Pancreas (tissue), 10 donors: ENCODE measurements at regions not wholly inside any gene's neighbourhood (a gene's known extent, or its start where the extent isn't known, plus 50 kb on each side); places are given as distances from the start of the nearest gene placed in this dataset.

Experiments used
- ATAC-seq, 4 donors: fragments of 200-7000 bp; cut with Tn5 transposase; one replicate each; pipeline versions ENCODE4 v1.8.0 to v1.9.1; 2020; ENCODE audit warnings: mild to moderate bottlenecking in 4 of 4, moderate library complexity in 4 of 4
- DNase-seq, 6 donors: peaks; one replicate each; pipeline ENCODE4 v3.0.0-alpha.2; 2020
- FAIRE-seq: peaks from 2 replicates; lab custom pipeline; 2012; peaks lifted over from hg19 to GRCh38; lab: Jason Lieb, UNC
- H3K27ac ChIP-seq, 4 donors: fragments of 200-600 bp; sonication (generic); 1 replicate in 3 of 4; 2 replicates in 1 of 4; pipeline versions ENCODE4 v1.5.0 to v1.8.0; 2020
- H3K27me3 ChIP-seq, 4 donors: fragments of 200-600 bp; one replicate each; pipeline ENCODE4 v1.8.0; 2021
- H3K36me3 ChIP-seq, 3 donors: fragments of 200-600 bp; sonication (generic) in 1 of 3; one replicate each; pipeline versions ENCODE4 v1.5.0 to v1.8.0; 2020 to 2021
- H3K4me1 ChIP-seq, 3 donors: fragments of 200-600 bp; one replicate each; pipeline ENCODE4 v1.8.0; 2021
- H3K4me3 ChIP-seq, 4 donors: fragments of 200-600 bp; sonication (generic) in 2 of 4; one replicate each; pipeline versions ENCODE4 v1.5.0 to v1.8.0; 2020 to 2021
- H3K9me3 ChIP-seq, 4 donors: fragments of 200-600 bp; one replicate each; pipeline ENCODE4 v1.8.0; 2021
- CTCF ChIP-seq, 4 donors: fragments of 200-600 bp; sonication (generic) in 3 of 4; IDR thresholded peaks; one replicate each; pipeline versions ENCODE4 v1.5.0 to v1.8.0; 2021; ENCODE audit warnings: antibody characterized with exemption in 4 of 4
- WGBS, 2 donors: extraction: QIAGEN DNeasy Blood & Tissue Kit; methylation state at CpG; one replicate each; pipeline ENCODE4 v1.1.7; 2013; 5-methylcytosine and 5-hydroxymethylcytosine counted together
- intact Hi-C, 3 donors: fragments of 100-400 bp; cut with DNase I; formaldehyde crosslinking; loops; one replicate each; pipeline versions ENCODE4 v1.11.1 to v1.14.2; 2022
- donor health status: healthy with polysubstance abuse.
- donor health status: DM: no; HTN: no; CAD: no; lungs with moderate emphysema.
- donor health status: DM: no; HTN: no; CAD: no.
- donor health status: control.
- donor health status: control.
- donor health status: Bipolar disorder and iron deficiency.
- donor health status: DM: yes; HTN: yes; CAD: no.
- donor health status: DM: no; HTN: no; CAD: no.
- donor health status: DM: no; HTN: no; CAD: no.
- donor health status: DM: yes; HTN: yes; CAD: no.

- Histone ChIP-seq H3K27me3 (no peaks in the 10 kb centered on the region), H3K9me3 (no peaks in the 10 kb centered on the region), H3K4me3 (no peak overlapping the region), H3K27ac (peak overlapping the region in 2 of 4 donors; percentile 12 to 52), H3K36me3 (no peaks in the 10 kb centered on the region), H3K4me1 (peaks cover 0 to 4% (median 0%) of the 10 kb centered on the region in 3 donors)
- TF ChIP-seq CTCF (IDR thresholded peaks at IDR 0.05): no peak
- WGBS, 2 donors: 14 to 50% methylated on average over 3 of the region's 3 CpGs
- no peak for DNase-seq
- no peak for FAIRE-seq
- intact Hi-C loops: no loop called here
- peak in 3 of 4 donors; percentile 52 to 82 (median 73) for ATAC-seq
These were observed 435.2 kb upstream of the SUCLG2 start for GRCh38 chr3:68089572-68090011.

GRCh38 chr3:68088636-68089035 lies 434.2 kb upstream of the SUCLG2 start:
- FAIRE-seq: no peak
- Histone ChIP-seq H3K27me3 (no peaks in the 10 kb centered on the region), H3K9me3 (no peaks in the 10 kb centered on the region), H3K4me1 (peaks cover 0 to 4% (median 0%) of the 10 kb centered on the region in 3 donors), H3K4me3 (no peak overlapping the region), H3K27ac (peak overlapping the region in 2 of 4 donors; percentile 52 to 53), H3K36me3 (no peaks in the 10 kb centered on the region)
- ATAC-seq: peak in 3 of 4 donors; percentile 9 to 42 (median 25)
- intact Hi-C loops: no loop called here
- DNase-seq: no peak
- TF ChIP-seq CTCF (IDR thresholded peaks at IDR 0.05): no peak
- WGBS, 2 donors: 47% methylated on average over 3 of the region's 3 CpGs

- Histone ChIP-seq H3K27ac (peak overlapping the region in 2 of 4 donors; percentile 52 to 53), H3K9me3 (no peaks in the 10 kb centered on the region), H3K27me3 (no peaks in the 10 kb centered on the region), H3K36me3 (no peaks in the 10 kb centered on the region), H3K4me3 (no peak overlapping the region), H3K4me1 (peaks cover 0 to 4% (median 0%) of the 10 kb centered on the region in 3 donors)
- no peak for TF ChIP-seq CTCF (IDR thresholded peaks at IDR 0.05)
- intact Hi-C loops: no loop called here
- ATAC-seq (peak in 3 of 4 donors; percentile 64 to 67 (median 66)), FAIRE-seq (no peak), DNase-seq (peak in 2 of 6 donors; percentile 7 to 13)
- WGBS, 2 donors: 18 to 20% methylated on average over 3 of the region's 3 CpGs
These were observed 433.8 kb upstream of the SUCLG2 start for GRCh38 chr3:68088216-68088615.

GRCh38 chr3:68072062-68072461 lies 417.6 kb upstream of the SUCLG2 start:
- Histone ChIP-seq H3K9me3 (no peaks in the 10 kb centered on the region), H3K27me3 (no peaks in the 10 kb centered on the region), H3K36me3 (no peaks in the 10 kb centered on the region), H3K4me1 (no peaks in the 10 kb centered on the region), H3K27ac (no peak overlapping the region), H3K4me3 (no peak overlapping the region)
- intact Hi-C loops: no loop called here
- DNase-seq: no peak
- ATAC-seq: no peak
- TF ChIP-seq CTCF (IDR thresholded peaks at IDR 0.05): no peak
- WGBS, 2 donors: 56 to 79% methylated on average over 3 of the region's 3 CpGs
- FAIRE-seq: no peak

GRCh38 chr3:68070186-68070585 lies 415.8 kb upstream of the SUCLG2 start:
- WGBS, 2 donors: 65 to 67% methylated on average over 2 of the region's 2 CpGs

More at GRCh38 chr3:68070186-68070585, 415.8 kb upstream of the SUCLG2 start:
- Histone ChIP-seq H3K36me3 (no peaks in the 10 kb centered on the region), H3K9me3 (no peaks in the 10 kb centered on the region), H3K27ac (no peak overlapping the region), H3K27me3 (no peaks in the 10 kb centered on the region), H3K4me1 (no peaks in the 10 kb centered on the region), H3K4me3 (no peak overlapping the region)
- FAIRE-seq: no peak
- no peak for TF ChIP-seq CTCF (IDR thresholded peaks at IDR 0.05)
- ATAC-seq: no peak
- intact Hi-C loops: no loop called here
- DNase-seq: peak in 1 of 6 donors; percentile 15
